ENCODE measurements at regions not wholly inside any gene's neighbourhood (a gene's known extent, or its start where the extent isn't known, plus 50 kb on each side); places are given as distances from the start of the nearest gene placed in this dataset.
A peak's percentile ranks its signal among the peaks of the same experiment; 100 is the strongest.
"Not testable (repeated sequence)": the region's sequence is repeated elsewhere in the genome, so short reads cannot be mapped to it uniquely, and the experiment has no call there.

GRCh38 chr11:4315292-4315691 is 52.9 kb downstream of the OR52B4 start:
- H3K36me3 Mint-ChIP-seq (ENCODE audit: insufficient read depth in 1 of 3, low read depth in 3 of 3); H4K8ac ChIP-seq (replicated peaks; ENCODE audit: insufficient read length, low read depth, low read length); H3K4me2 ChIP-seq (ENCODE audit: insufficient read depth, insufficient read length, low read length); H3K9me3 ChIP-seq (ENCODE audit: control insufficient read depth, low read depth, low read length); H2BK20ac ChIP-seq (ENCODE audit: low read depth, low read length, poor library complexity, severe bottlenecking); H3K4me3 Mint-ChIP-seq; H3K56ac ChIP-seq (ENCODE audit: insufficient read length, low read depth, low read length); H3K18ac ChIP-seq (ENCODE audit: insufficient read length, low read depth, low read length); H2BK5ac ChIP-seq (ENCODE audit: insufficient read length, low read length); H4K5ac ChIP-seq (ENCODE audit: insufficient read length, low read depth, low read length); H2BK120ac ChIP-seq (ENCODE audit: low read depth, low read length, poor library complexity, severe bottlenecking); H3K4me1 ChIP-seq (ENCODE audit: insufficient read depth, low read length); H3K27me3 ChIP-seq (ENCODE audit: insufficient read depth, low read length); H3K14ac ChIP-seq (ENCODE audit: insufficient read depth, low read length); H2BK12ac ChIP-seq (ENCODE audit: insufficient read length, low read depth, low read length); H3K79me1 ChIP-seq (ENCODE audit: insufficient read depth, low read depth, low read length, poor library complexity, severe bottlenecking); H2BK15ac ChIP-seq (ENCODE audit: low read depth, low read length); H3K9ac ChIP-seq (ENCODE audit: extremely low read depth, insufficient read length, low read length); DNase-seq; H4K91ac ChIP-seq (ENCODE audit: insufficient read length, low read depth, low read length); H3K23me2 ChIP-seq (ENCODE audit: insufficient read length, low read depth, low read length, poor library complexity, severe bottlenecking); H4K20me1 ChIP-seq (ENCODE audit: control insufficient read depth, insufficient read depth, insufficient read length); H3K4me1 Mint-ChIP-seq; H3K23ac ChIP-seq (ENCODE audit: insufficient read length, low read depth, low read length); H3K27ac ChIP-seq (ENCODE audit: insufficient read length, low read depth, low read length); H3K79me2 ChIP-seq (ENCODE audit: insufficient read depth, low read length); H3K9me3 Mint-ChIP-seq; H3K4ac ChIP-seq (ENCODE audit: low read depth, low read length); H3T11ph ChIP-seq (ENCODE audit: low read length); H3K27me3 Mint-ChIP-seq (ENCODE audit: low read depth); H2AK5ac ChIP-seq (ENCODE audit: insufficient read length, low read length); H2AFZ ChIP-seq (ENCODE audit: low read length): not testable (repeated sequence)
- WGBS (ENCODE audit: extremely low coverage, insufficient read length, low lambda C conversion rate), result no CpG with 5 or more reads among the region's 4 CpGs
- peak overlapping the region in 2 of 3 experiments; percentile 62 to 94; a peak in 2 of 7 replicates for H3K27ac Mint-ChIP-seq

GRCh38 chr11:4277225-4277624 is 91.0 kb downstream of the OR52B4 start:
- not testable (repeated sequence) for H3K4me3 Mint-ChIP-seq; H3K27me3 Mint-ChIP-seq (ENCODE audit: low read depth); H2AK5ac ChIP-seq (ENCODE audit: insufficient read length, low read length); H3K4me1 ChIP-seq (ENCODE audit: insufficient read depth, low read length); H3K23ac ChIP-seq (ENCODE audit: insufficient read length, low read depth, low read length); H3K56ac ChIP-seq (ENCODE audit: insufficient read length, low read depth, low read length); H3T11ph ChIP-seq (ENCODE audit: low read length); H2BK5ac ChIP-seq (ENCODE audit: insufficient read length, low read length); H4K91ac ChIP-seq (ENCODE audit: insufficient read length, low read depth, low read length); H3K4me2 ChIP-seq (ENCODE audit: insufficient read depth, insufficient read length, low read length); H3K4ac ChIP-seq (ENCODE audit: low read depth, low read length); H3K36me3 Mint-ChIP-seq (ENCODE audit: insufficient read depth in 1 of 3, low read depth in 3 of 3); H3K9me3 ChIP-seq (ENCODE audit: control insufficient read depth, low read depth, low read length); H2BK120ac ChIP-seq (ENCODE audit: low read depth, low read length, poor library complexity, severe bottlenecking); H3K27ac Mint-ChIP-seq; H3K27ac ChIP-seq (ENCODE audit: insufficient read length, low read depth, low read length); H2AFZ ChIP-seq (ENCODE audit: low read length); H3K27me3 ChIP-seq (ENCODE audit: insufficient read depth, low read length); H3K9me3 Mint-ChIP-seq; H3K18ac ChIP-seq (ENCODE audit: insufficient read length, low read depth, low read length); H4K8ac ChIP-seq (replicated peaks; ENCODE audit: insufficient read length, low read depth, low read length); H4K20me1 ChIP-seq (ENCODE audit: control insufficient read depth, insufficient read depth, insufficient read length); H4K5ac ChIP-seq (ENCODE audit: insufficient read length, low read depth, low read length); DNase-seq; H2BK20ac ChIP-seq (ENCODE audit: low read depth, low read length, poor library complexity, severe bottlenecking); H3K9ac ChIP-seq (ENCODE audit: extremely low read depth, insufficient read length, low read length); H2BK12ac ChIP-seq (ENCODE audit: insufficient read length, low read depth, low read length); H2BK15ac ChIP-seq (ENCODE audit: low read depth, low read length); H3K14ac ChIP-seq (ENCODE audit: insufficient read depth, low read length); H3K79me2 ChIP-seq (ENCODE audit: insufficient read depth, low read length); H3K79me1 ChIP-seq (ENCODE audit: insufficient read depth, low read depth, low read length, poor library complexity, severe bottlenecking); H3K23me2 ChIP-seq (ENCODE audit: insufficient read length, low read depth, low read length, poor library complexity, severe bottlenecking); H3K4me1 Mint-ChIP-seq
- WGBS (ENCODE audit: extremely low coverage, insufficient read length, low lambda C conversion rate), result no CpG with 5 or more reads among the region's 9 CpGs
